Suppressor macrophage treated with lipopolysaccharide for 1 hour (primary cell): ENCODE measurements at regions not wholly inside any gene's neighbourhood (a gene's known extent, or its start where the extent isn't known, plus 50 kb on each side); places are given as distances from the start of the nearest gene placed in this dataset.

Experiments
- DNase-seq, 3 donors: peaks; one replicate each; pipeline ENCODE4 v3.0.0-alpha.2; 2020 to 2022

GRCh38 chr2:5959836-5960820 is 267.9 kb downstream of the SOX11 start:
- DNase-seq, result no peak

GRCh38 chr2:5967506-5967905 is 275.3 kb downstream of the SOX11 start:
- no peak for DNase-seq

GRCh38 chr2:5969303-5969702 is 277.1 kb downstream of the SOX11 start:
- no peak for DNase-seq

- DNase-seq, result no peak
Observed at GRCh38 chr2:5970347-5970746, 278.2 kb downstream of the SOX11 start.

GRCh38 chr2:5974477-5974876 is 282.3 kb downstream of the SOX11 start:
- DNase-seq, result no peak

GRCh38 chr2:5975401-5975800 is 283.2 kb downstream of the SOX11 start:
- DNase-seq, result no peak

GRCh38 chr2:5976531-5977065 is 284.4 kb downstream of the SOX11 start:
- DNase-seq, result no peak

GRCh38 chr2:5977477-5977876 is 285.3 kb downstream of the SOX11 start:
- no peak for DNase-seq

GRCh38 chr2:5978131-5978751 is 286.1 kb downstream of the SOX11 start:
- peak in 1 of 3 donors; percentile 18 for DNase-seq

- DNase-seq, result no peak
Observed at GRCh38 chr2:5980450-5981190, 288.4 kb downstream of the SOX11 start.

- no peak for DNase-seq
Observed at GRCh38 chr2:5982193-5982902, 290.2 kb downstream of the SOX11 start.

- no peak for DNase-seq
Observed at GRCh38 chr2:5982903-5983265, 290.7 kb downstream of the SOX11 start.

GRCh38 chr2:5983511-5984272 is 291.5 kb downstream of the SOX11 start:
- DNase-seq, result no peak

- DNase-seq, result no peak
Observed at GRCh38 chr2:5984273-5984655, 292.1 kb downstream of the SOX11 start.

GRCh38 chr2:5984946-5985345 is 292.8 kb downstream of the SOX11 start:
- DNase-seq, result no peak

GRCh38 chr2:5985536-5986385 is 293.6 kb downstream of the SOX11 start:
- DNase-seq, result no peak

- no peak for DNase-seq
Observed at GRCh38 chr2:5986801-5987787, 294.9 kb downstream of the SOX11 start.

GRCh38 chr2:5988120-5988519 is 295.9 kb downstream of the SOX11 start:
- no peak for DNase-seq

- DNase-seq, result no peak
Observed at GRCh38 chr2:5990086-5990485, 297.9 kb downstream of the SOX11 start.
